Endodermal cell (in vitro differentiated cells): ENCODE measurements at regions not wholly inside any gene's neighbourhood (a gene's known extent, or its start where the extent isn't known, plus 50 kb on each side); places are given as distances from the start of the nearest gene placed in this dataset.
"Not testable (repeated sequence)": the region's sequence is repeated elsewhere in the genome, so short reads cannot be mapped to it uniquely, and the experiment has no call there.

ENCODE experiments used
- DNase-seq: peaks from one replicate; pipeline ENCODE4 v3.0.0-alpha.2; 2017
- H3K27ac ChIP-seq: 2 replicates; pipeline ENCODE4 v1.5.1; 2013; ENCODE audit warnings: mild to moderate bottlenecking, low read depth, low read length, moderate library complexity
- H3K27me3 ChIP-seq: 2 replicates; pipeline ENCODE4 v1.6.1; 2013; ENCODE audit warnings: mild to moderate bottlenecking, low read length, moderate library complexity; ENCODE audit not compliant: insufficient read depth, control insufficient read depth, poor library complexity, severe bottlenecking
- H3K36me3 ChIP-seq: 2 replicates; pipeline ENCODE4 v1.7.0; 2013; ENCODE audit warnings: mild to moderate bottlenecking, low read length, moderate library complexity; ENCODE audit not compliant: control insufficient read depth, insufficient read depth
- H3K4me1 ChIP-seq: one replicate; pipeline ENCODE4 v1.7.0; 2013; ENCODE audit warnings: low read length; ENCODE audit not compliant: control insufficient read depth, insufficient read depth
- H3K4me3 ChIP-seq: 2 replicates; pipeline ENCODE4 v1.5.1; 2013; ENCODE audit warnings: mild to moderate bottlenecking, low read length, moderate library complexity
- H3K9ac ChIP-seq: 2 replicates; pipeline ENCODE4 v1.6.1; 2013; ENCODE audit warnings: mild to moderate bottlenecking, low read length, moderate library complexity; ENCODE audit not compliant: poor library complexity, severe bottlenecking; ENCODE audit errors: extremely low read depth
- H3K9me3 ChIP-seq: 2 replicates; pipeline ENCODE4 v1.6.1; 2013; ENCODE audit warnings: mild to moderate bottlenecking, low read length, moderate library complexity; ENCODE audit not compliant: control insufficient read depth
- H3K27ac Mint-ChIP-seq: 2 replicates; pipeline ENCODE4 v1.8.0; 2020; ENCODE audit warnings: mixed read lengths
- H3K27me3 Mint-ChIP-seq: 2 replicates; pipeline ENCODE4 v1.8.0; 2021; ENCODE audit warnings: mild to moderate bottlenecking, mixed read lengths; ENCODE audit not compliant: insufficient read depth
- H3K36me3 Mint-ChIP-seq: 2 replicates; pipeline ENCODE4 v1.8.0; 2020; ENCODE audit warnings: low read depth, mixed read lengths
- H3K4me1 Mint-ChIP-seq: 2 replicates; pipeline ENCODE4 v1.8.0; 2020; ENCODE audit warnings: mixed read lengths
- H3K4me3 Mint-ChIP-seq: 2 replicates; pipeline ENCODE4 v1.8.0; 2020; ENCODE audit warnings: mild to moderate bottlenecking, moderate library complexity, mixed read lengths
- H3K9me3 Mint-ChIP-seq: 2 replicates; pipeline ENCODE4 v1.8.0; 2020; ENCODE audit warnings: mild to moderate bottlenecking, mixed read lengths
- WGBS, 2 experiments: methylation state at CpG; one replicate each; pipeline versions ENCODE4 v1.1.5 to v1.1.7; 2013; ENCODE audit warnings: missing lambda C conversion rate in 2 of 2, mixed read lengths in 1 of 2; ENCODE audit not compliant: insufficient coverage in 1 of 2, insufficient read length in 1 of 2; 5-methylcytosine and 5-hydroxymethylcytosine counted together
- TF ChIP-seq, protein P1 (sequence below): fragments of 200-600 bp; sonication (generic); conservative IDR thresholded peaks from 2 replicates; pipeline ENCODE4 v1.5.0; 2021; ENCODE audit warnings: antibody characterized with exemption, mild to moderate bottlenecking

DNA sequence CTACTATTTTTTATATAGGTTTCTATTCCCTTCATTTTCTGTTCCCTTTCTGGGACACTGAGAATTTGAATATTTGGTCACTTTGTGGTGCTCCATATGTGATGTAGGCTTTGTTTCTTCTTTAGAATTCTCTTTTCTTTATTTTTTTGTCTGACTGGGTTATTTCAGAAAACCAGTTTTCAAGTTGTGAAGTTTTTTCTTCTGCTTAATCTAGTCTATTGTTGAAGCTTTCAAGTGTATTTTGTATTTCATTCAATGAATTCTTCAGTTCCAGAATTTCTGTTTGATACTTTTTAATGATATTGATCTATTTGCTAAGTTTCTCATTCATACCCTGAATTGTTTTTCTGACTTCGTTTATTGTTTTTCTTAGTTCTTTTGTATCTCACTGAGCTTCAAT is 96.2 kb upstream of the HAND2 start:
- peaks cover 2% of the 10 kb centered on the region for H3K27me3 Mint-ChIP-seq
- H3K4me3 Mint-ChIP-seq: no peak overlapping the region

DNA sequence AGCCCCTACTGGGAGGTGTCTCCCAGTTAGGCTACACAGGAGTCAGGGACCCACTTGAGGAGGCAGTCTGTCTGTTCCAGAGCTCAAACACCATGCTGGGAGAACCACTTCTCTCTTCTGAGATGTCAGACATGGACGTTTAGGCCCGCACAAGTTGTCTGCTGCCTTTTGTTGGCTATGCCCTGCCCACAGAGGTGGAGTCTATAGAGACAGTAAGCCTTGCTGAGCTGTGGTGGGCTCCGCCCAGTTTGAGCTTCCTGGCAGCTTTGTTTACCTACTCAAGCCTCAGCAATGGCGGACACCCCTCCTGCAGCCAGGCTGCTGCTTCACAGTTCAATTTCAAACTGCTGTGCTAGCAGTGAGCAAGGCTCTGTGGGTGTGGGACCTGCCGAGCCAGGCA is 88.6 kb upstream of the HAND2 start:
- not testable (repeated sequence) for H3K27ac Mint-ChIP-seq, H3K27ac ChIP-seq, DNase-seq, H3K4me1 ChIP-seq, H3K27me3 Mint-ChIP-seq, H3K9ac ChIP-seq, H3K4me3 Mint-ChIP-seq, H3K36me3 ChIP-seq, H3K27me3 ChIP-seq
- H3K4me1 Mint-ChIP-seq: peaks cover 15% of the 10 kb centered on the region
- 91 to 92% methylated on average over 3 to 5 of the region's 5 CpGs for WGBS, 2 experiments
- H3K9me3 ChIP-seq: peaks cover 28% of the 10 kb centered on the region
- H3K4me3 ChIP-seq: peak overlapping the region; percentile 3
- peaks cover 57% of the 10 kb centered on the region for H3K9me3 Mint-ChIP-seq
- H3K36me3 Mint-ChIP-seq: peaks cover 19% of the 10 kb centered on the region

More for the DNA sequence above, 96.2 kb upstream of the HAND2 start:
- no peak overlapping the region for H3K27ac ChIP-seq
- WGBS, 2 experiments: 100% methylated on average over 1 of the region's 1 CpG; no CpG with 5 or more reads in 1 of the 2 experiments
- no peak overlapping the region for H3K4me3 ChIP-seq
- TF ChIP-seq, protein P1, sequence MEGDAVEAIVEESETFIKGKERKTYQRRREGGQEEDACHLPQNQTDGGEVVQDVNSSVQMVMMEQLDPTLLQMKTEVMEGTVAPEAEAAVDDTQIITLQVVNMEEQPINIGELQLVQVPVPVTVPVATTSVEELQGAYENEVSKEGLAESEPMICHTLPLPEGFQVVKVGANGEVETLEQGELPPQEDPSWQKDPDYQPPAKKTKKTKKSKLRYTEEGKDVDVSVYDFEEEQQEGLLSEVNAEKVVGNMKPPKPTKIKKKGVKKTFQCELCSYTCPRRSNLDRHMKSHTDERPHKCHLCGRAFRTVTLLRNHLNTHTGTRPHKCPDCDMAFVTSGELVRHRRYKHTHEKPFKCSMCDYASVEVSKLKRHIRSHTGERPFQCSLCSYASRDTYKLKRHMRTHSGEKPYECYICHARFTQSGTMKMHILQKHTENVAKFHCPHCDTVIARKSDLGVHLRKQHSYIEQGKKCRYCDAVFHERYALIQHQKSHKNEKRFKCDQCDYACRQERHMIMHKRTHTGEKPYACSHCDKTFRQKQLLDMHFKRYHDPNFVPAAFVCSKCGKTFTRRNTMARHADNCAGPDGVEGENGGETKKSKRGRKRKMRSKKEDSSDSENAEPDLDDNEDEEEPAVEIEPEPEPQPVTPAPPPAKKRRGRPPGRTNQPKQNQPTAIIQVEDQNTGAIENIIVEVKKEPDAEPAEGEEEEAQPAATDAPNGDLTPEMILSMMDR: no peak
- no peaks in the 10 kb centered on the region for H3K36me3 ChIP-seq
- H3K4me1 Mint-ChIP-seq: no peaks in the 10 kb centered on the region
- no peak overlapping the region for H3K9ac ChIP-seq
- H3K27ac Mint-ChIP-seq: no peak overlapping the region
- H3K4me1 ChIP-seq: no peaks in the 10 kb centered on the region
- peaks cover 25% of the 10 kb centered on the region for H3K9me3 ChIP-seq
- H3K9me3 Mint-ChIP-seq: peaks cover 49% of the 10 kb centered on the region
- no peak for DNase-seq
- H3K36me3 Mint-ChIP-seq: no peaks in the 10 kb centered on the region
- no peaks in the 10 kb centered on the region for H3K27me3 ChIP-seq

DNA sequence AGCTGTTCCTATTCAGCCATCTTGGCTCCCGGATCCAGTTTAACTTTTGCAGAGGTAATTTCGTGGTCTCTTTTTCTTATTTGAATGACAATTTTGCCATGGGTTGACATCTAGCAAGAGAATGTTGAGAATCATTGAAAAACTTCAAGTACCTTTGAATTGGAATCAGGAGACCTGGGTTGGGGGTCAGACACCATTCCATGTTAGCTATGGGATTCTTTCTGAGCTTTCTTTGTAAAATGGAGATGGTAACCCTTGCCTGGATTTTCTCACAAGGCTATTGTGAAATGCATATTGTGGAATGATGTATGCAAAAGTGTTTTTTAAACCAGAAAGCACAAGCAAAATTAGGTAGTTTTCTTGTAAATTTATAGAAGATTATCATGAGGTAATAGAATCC is 79.1 kb upstream of the HAND2 start:
- Histone ChIP-seq H3K27me3 (no peaks in the 10 kb centered on the region), H3K4me3 (peak overlapping the region; percentile 42), H3K36me3 (no peaks in the 10 kb centered on the region), H3K9me3 (peaks cover 13% of the 10 kb centered on the region), H3K9ac (no peak overlapping the region), H3K4me1 (no peaks in the 10 kb centered on the region), H3K27ac (no peak overlapping the region)
- Mint-ChIP-seq H3K4me3 (peak overlapping the region; percentile 54), H3K27me3 (peaks cover 9% of the 10 kb centered on the region), H3K9me3 (peaks cover 50% of the 10 kb centered on the region), H3K27ac (peak overlapping the region; percentile 86), H3K36me3 (peaks cover 2% of the 10 kb centered on the region), H3K4me1 (peaks cover 4% of the 10 kb centered on the region)
- TF ChIP-seq, protein P1: no peak
- WGBS, 2 experiments: 66 to 85% methylated on average over 2 of the region's 2 CpGs
- no peak for DNase-seq

DNA sequence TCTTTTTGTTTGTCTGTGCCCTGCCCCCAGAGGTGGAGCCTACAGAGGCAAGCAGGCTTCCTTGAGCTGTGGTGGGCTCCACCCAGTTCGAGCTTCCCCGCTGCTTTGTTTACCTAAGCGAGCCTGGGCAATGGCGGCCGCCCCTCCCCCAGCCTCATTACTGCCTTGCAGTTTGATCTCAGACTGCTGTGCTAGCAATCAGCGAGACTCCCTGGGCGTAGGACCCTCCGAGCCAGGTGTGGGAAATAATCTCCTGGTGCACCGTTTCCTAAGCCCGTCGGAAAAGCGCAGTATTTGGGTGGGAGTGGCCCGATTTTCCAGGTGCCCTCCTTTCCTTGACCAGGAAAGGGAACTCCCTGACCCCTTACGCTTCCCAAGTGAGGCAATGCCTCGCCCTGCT is 78.6 kb upstream of the HAND2 start:
- H3K9me3 Mint-ChIP-seq: peaks cover 52% of the 10 kb centered on the region
- not testable (repeated sequence) for H3K27me3 ChIP-seq, H3K36me3 Mint-ChIP-seq, H3K27ac ChIP-seq, H3K36me3 ChIP-seq, H3K4me1 Mint-ChIP-seq, H3K4me1 ChIP-seq, H3K9ac ChIP-seq, H3K27me3 Mint-ChIP-seq
- peak; percentile 88 for DNase-seq
- H3K4me3 ChIP-seq: peak overlapping the region; percentile 42
- peak overlapping the region; percentile 54 for H3K4me3 Mint-ChIP-seq
- 18 to 48% methylated on average over 3 to 15 of the region's 15 CpGs for WGBS, 2 experiments
- H3K27ac Mint-ChIP-seq: peak overlapping the region; percentile 86
- H3K9me3 ChIP-seq: peaks cover 13% of the 10 kb centered on the region
